Stimulated activated CD8-positive, alpha-beta memory T cell treated with anti-CD3 and anti-CD28 coated beads, Interleukin-15, amount 100 ng/mL, for 48 hours (primary cell): ENCODE measurements at regions not wholly inside any gene's neighbourhood (a gene's known extent, or its start where the extent isn't known, plus 50 kb on each side); places are given as distances from the start of the nearest gene placed in this dataset.

Source experiments
- DNase-seq, 2 donors: peaks; one replicate each; pipeline ENCODE4 v3.0.0-alpha.2; 2020; ENCODE audit warnings: low read depth in 2 of 2

DNA sequence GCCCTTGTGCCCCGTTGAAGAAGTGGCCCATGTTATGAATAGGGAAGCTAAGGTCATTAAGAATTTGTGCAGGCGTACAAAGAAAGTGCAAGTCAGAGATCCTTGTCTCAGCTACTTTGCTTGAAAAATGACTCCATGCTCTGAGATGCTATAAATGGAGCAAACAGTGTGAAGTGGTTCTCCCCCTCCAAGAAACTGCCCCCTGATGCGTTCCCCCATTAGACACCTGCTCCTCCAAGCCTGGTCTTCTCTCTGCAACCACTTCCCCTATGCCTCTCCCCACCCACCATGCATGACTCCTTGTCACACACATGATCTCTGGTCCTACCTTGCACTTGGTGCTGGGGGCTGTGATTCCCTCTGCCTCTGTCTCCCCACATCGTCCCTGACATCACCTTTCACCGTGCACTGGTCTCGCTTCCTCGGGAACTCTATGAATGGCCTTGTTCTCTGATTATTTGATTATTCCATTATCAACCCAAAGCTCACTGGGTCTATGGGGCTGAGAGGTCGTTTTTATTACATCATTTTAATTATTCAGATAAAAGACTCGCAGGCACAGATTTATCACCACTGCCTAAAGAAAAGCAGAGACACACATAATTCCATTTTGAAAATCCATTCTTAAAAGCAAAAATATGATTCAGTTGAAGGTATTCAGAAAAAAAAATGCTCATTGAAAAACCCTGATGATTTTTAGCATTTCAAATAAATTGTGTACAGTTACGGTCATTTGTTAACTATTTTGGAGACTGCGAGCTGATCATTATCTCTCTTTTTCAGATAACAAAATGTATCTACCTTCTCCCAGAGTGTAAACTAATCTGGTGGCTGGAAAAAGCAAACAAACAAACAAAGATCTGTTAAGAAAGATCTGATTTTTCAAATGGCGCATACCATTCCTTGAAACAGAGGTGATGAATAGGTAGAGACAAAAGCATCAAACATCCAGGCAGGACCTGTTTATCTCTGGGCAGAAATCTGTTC, 294.9 kb downstream of the SOX11 start:
- no peak for DNase-seq

- no peak for DNase-seq
These were observed 295.9 kb downstream of the SOX11 start for GRCh38 chr2:5988120-5988519.

GRCh38 chr2:5990086-5990485, 297.9 kb downstream of the SOX11 start:
- DNase-seq: no peak

GRCh38 chr2:5991305-5991968, 299.3 kb downstream of the SOX11 start:
- no peak for DNase-seq

GRCh38 chr2:5995832-5996231, 303.6 kb downstream of the SOX11 start:
- DNase-seq: no peak

- DNase-seq: no peak
These were observed 316.0 kb downstream of the SOX11 start for GRCh38 chr2:6008186-6008585.

DNA sequence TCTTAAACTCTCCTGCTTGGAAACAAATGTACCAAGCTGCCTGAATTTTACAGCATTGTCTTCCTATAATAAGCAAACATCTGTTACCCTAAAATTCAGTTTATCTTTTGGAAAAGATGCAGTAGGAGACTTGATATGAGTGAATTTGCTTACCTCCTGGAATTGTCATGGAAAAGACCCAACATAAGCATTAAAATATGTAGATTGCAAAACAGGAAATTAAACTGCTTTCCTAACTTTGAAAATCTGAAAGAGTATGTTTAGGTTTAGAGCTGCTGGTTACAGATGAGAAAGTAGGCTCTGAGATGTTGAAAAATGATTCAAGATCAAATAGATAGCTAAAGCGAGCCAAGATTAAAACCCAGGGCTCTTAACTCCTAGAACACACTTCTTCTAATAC, 316.5 kb downstream of the SOX11 start:
- DNase-seq: no peak

DNA sequence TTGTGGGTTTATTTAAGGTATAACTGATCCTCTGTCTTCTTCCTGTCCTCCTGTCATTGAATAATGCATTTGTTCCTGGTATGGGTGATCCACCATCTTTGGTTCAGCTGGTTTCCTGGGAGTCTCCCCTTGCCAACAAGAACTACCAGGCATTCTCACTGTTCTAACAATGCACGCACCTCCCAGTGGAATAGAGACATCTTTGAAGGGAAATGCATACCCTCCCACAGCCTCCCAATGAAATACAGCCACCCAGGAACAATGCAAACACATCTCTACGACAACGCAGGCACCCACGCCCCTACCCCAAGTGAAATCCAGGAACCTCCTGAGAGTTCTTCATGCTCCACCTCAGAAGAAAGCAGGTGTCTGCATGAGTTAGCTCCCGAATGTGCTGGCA, 318.0 kb downstream of the SOX11 start:
- no peak for DNase-seq

- no peak for DNase-seq
These were observed 319.7 kb downstream of the SOX11 start for GRCh38 chr2:6011921-6012320.

DNA sequence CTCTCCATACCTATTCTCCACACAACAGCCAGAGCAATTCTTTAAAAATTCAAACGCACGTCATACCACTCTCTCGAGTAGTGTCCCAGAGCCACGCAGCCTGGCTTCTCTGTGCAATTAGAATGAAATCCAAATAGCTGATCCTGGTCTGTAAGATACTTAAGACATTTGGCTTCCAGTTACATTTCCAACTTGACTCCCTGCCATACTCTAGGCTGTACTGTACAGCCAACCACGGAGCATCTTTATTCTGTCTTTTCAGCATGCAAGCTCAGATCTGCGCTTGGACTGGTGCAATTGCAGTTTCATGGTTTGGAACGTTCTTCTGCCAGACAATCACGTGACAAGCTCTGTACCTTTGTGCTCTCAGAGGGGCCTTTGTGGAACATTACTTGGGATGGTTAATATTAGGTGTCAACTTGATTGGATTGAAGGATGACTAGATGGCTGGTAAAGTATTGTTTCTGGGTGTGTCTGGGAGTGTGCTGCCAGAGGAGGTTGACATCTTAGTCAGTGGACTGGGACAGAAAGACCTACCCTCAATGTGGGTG, 325.6 kb downstream of the SOX11 start:
- no peak for DNase-seq

DNA sequence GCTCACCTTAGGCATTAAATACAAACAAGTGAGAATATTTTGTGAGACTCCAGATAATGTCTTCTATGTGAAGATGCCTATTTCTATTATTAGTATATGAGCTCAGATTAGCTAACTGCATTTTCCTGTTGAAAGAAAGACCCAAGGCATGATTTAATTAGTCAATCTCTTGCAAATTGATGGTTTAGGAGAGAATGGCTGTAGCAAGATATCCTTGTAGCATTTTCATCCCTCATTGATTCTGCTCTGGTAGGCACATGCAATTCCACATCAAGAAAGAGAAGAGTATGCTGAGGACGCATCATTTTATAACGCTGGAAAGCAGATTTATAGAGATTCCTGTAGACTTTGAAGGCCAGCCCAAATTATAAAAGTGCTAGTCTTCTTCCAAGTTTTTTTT, 332.0 kb downstream of the SOX11 start:
- no peak for DNase-seq

DNA sequence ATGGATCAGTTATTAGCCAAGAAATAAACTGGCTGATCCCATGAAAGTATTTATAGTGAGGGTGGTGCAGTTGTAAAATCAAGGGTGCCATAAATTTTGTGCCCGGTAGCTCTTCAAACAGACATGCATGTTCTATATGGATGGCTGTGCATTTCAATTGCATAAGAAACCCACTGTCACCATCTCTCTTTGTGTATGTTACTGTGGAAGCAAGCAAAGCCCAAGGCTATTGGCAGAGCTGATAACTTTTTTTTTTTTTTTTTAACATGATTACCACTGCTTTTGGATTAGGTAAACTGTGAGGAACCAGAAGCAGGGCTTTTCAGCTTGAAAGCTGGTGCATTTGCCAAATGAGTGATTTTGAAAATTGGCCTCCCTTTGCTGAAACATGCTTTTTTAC, 332.6 kb downstream of the SOX11 start:
- DNase-seq: no peak

GRCh38 chr2:6025391-6025790, 333.2 kb downstream of the SOX11 start:
- DNase-seq: no peak

- no peak for DNase-seq
These were observed 334.9 kb downstream of the SOX11 start for GRCh38 chr2:6027066-6027465.

- DNase-seq: no peak
These were observed 339.1 kb downstream of the SOX11 start for GRCh38 chr2:6031200-6031867.

DNA sequence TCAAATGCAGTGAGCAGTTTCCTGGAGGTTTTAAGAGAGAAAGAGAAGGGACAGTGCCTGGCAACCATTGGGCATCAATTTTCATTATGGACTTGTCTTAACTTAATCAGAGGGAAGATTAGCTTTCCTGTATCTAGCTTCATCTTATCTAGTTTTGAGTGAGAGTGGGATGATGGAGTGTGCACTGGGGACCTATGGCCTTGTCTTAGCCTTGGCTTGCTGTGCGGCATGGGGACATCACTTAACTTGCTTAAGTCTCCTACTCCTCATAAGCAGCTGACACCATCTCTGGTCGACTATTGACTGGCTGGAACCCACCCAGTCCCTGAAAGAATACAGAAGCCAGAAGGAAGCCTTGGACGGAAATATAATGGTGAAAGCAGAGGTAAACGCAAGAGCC, 344.0 kb downstream of the SOX11 start:
- DNase-seq: no peak

DNA sequence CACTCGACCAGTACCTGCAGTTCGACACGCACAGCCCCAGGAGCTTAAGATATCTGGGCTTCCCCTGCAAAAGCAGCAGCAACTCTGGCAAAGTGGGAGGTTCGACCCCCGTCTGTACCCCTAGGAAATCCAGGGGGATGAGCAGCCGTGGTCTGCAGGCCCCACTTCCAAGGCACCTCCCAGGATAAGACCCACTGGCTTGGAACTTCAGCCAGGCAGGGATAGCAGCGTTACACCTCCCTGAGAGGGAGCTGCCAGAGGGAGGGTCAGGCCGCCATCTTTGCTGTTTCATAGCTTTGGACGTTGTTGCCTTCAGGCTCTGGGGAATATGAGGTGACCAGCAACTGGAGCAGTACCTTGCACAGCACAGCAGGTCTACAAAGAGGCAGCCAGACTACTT, 351.1 kb downstream of the SOX11 start:
- no peak for DNase-seq

- DNase-seq: no peak
These were observed 360.5 kb downstream of the SOX11 start for GRCh38 chr2:6052649-6053048.

GRCh38 chr2:6053743-6054142, 361.6 kb downstream of the SOX11 start:
- DNase-seq: no peak

DNA sequence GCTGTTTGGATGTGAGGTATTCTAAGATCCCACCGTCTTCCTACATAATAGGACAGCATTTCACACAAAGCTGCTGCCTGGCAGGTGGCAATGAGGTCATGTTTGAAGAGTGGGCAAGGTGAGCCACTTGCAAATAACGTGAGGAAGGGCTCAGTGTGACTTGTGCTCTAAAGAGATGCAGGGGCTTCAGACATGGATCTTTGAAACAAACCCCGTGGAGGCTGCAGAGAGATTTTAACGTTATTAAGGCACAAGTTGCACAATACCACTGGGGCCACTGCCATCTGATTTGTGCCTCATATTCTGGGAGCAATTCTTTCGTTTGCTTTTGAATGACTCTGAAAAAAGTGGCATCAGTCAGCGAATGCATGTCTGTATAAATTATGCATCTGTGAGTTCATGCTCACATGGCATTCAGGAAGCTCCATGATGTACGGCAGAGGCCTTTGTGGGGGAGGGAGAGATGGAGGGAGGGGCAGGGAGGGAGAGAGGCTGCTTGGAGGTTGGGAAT, 362.0 kb downstream of the SOX11 start:
- no peak for DNase-seq

GRCh38 chr2:6060992-6061663, 368.9 kb downstream of the SOX11 start:
- DNase-seq: no peak

GRCh38 chr2:6064757-6065156, 372.6 kb downstream of the SOX11 start:
- no peak for DNase-seq
